HL-60 (cell line): ENCODE measurements at regions not wholly inside any gene's neighbourhood (a gene's known extent, or its start where the extent isn't known, plus 50 kb on each side); places are given as distances from the start of the nearest gene placed in this dataset.

Source experiments
- POLR2AphosphoS5 ChIP-seq: IDR thresholded peaks from 2 replicates; pipeline ENCODE4 v1.6.1; 2012; ENCODE audit warnings: low read depth
- TF ChIP-seq, protein P1 (sequence below): IDR thresholded peaks from one replicate; pipeline ENCODE4 v1.5.1; 2011; ENCODE audit warnings: low read length, control low read depth, inconsistent platforms; ENCODE audit not compliant: insufficient read depth
- TF ChIP-seq, protein P2 (sequence below): IDR thresholded peaks from 2 replicates; pipeline ENCODE4 v1.6.1; 2012; ENCODE audit warnings: low read depth; ENCODE audit not compliant: insufficient replicate concordance

DNA sequence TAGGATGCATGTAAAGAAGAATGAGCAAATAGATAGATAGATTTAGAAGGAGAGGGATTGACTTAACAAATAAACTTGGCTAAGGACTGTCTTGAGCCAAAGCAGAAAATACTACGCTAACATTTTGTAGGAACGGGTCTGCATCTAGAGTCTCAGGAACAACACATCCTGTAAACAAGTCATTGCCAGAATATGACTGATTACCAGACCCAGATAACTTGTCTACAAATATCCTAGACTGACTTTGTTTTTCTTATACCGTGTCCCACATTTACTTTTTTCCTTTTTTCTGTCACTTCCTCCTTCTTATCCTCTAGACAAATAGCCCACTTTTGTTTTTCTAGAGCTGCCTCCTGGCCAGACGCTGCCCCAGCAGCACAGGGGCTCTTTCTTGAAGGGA, 393.6 kb downstream of the PDGFC start:
- TF ChIP-seq, protein P1, sequence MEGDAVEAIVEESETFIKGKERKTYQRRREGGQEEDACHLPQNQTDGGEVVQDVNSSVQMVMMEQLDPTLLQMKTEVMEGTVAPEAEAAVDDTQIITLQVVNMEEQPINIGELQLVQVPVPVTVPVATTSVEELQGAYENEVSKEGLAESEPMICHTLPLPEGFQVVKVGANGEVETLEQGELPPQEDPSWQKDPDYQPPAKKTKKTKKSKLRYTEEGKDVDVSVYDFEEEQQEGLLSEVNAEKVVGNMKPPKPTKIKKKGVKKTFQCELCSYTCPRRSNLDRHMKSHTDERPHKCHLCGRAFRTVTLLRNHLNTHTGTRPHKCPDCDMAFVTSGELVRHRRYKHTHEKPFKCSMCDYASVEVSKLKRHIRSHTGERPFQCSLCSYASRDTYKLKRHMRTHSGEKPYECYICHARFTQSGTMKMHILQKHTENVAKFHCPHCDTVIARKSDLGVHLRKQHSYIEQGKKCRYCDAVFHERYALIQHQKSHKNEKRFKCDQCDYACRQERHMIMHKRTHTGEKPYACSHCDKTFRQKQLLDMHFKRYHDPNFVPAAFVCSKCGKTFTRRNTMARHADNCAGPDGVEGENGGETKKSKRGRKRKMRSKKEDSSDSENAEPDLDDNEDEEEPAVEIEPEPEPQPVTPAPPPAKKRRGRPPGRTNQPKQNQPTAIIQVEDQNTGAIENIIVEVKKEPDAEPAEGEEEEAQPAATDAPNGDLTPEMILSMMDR, result no peak
- no peak for TF ChIP-seq POLR2AphosphoS5
- TF ChIP-seq, protein P2, sequence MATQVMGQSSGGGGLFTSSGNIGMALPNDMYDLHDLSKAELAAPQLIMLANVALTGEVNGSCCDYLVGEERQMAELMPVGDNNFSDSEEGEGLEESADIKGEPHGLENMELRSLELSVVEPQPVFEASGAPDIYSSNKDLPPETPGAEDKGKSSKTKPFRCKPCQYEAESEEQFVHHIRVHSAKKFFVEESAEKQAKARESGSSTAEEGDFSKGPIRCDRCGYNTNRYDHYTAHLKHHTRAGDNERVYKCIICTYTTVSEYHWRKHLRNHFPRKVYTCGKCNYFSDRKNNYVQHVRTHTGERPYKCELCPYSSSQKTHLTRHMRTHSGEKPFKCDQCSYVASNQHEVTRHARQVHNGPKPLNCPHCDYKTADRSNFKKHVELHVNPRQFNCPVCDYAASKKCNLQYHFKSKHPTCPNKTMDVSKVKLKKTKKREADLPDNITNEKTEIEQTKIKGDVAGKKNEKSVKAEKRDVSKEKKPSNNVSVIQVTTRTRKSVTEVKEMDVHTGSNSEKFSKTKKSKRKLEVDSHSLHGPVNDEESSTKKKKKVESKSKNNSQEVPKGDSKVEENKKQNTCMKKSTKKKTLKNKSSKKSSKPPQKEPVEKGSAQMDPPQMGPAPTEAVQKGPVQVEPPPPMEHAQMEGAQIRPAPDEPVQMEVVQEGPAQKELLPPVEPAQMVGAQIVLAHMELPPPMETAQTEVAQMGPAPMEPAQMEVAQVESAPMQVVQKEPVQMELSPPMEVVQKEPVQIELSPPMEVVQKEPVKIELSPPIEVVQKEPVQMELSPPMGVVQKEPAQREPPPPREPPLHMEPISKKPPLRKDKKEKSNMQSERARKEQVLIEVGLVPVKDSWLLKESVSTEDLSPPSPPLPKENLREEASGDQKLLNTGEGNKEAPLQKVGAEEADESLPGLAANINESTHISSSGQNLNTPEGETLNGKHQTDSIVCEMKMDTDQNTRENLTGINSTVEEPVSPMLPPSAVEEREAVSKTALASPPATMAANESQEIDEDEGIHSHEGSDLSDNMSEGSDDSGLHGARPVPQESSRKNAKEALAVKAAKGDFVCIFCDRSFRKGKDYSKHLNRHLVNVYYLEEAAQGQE, result no peak
